Astrocyte of the spinal cord (primary cell): ENCODE measurements at regions not wholly inside any gene's neighbourhood (a gene's known extent, or its start where the extent isn't known, plus 50 kb on each side); places are given as distances from the start of the nearest gene placed in this dataset.

Source experiments
- DNase-seq: peaks from one replicate; pipeline ENCODE4 v3.0.0; 2011; ENCODE audit warnings: low read depth, low spot score
- H3K4me3 ChIP-seq: 2 replicates; pipeline ENCODE4 v1.5.1; 2011; ENCODE audit warnings: low read depth, mild to moderate bottlenecking, low read length, moderate library complexity
- in situ Hi-C: cut with HindIII; loops from 2 replicates; pipeline ENCODE4 v1.10.0; 2017; ENCODE audit warnings: low sequenced_read_pairs
- TF ChIP-seq, protein P1 (sequence below): IDR thresholded peaks from 2 replicates; pipeline ENCODE4 v1.5.1; 2012; ENCODE audit warnings: low read depth, mild to moderate bottlenecking, low read length, inconsistent platforms

- in situ Hi-C loops: no loop called here
- TF ChIP-seq, protein P1, sequence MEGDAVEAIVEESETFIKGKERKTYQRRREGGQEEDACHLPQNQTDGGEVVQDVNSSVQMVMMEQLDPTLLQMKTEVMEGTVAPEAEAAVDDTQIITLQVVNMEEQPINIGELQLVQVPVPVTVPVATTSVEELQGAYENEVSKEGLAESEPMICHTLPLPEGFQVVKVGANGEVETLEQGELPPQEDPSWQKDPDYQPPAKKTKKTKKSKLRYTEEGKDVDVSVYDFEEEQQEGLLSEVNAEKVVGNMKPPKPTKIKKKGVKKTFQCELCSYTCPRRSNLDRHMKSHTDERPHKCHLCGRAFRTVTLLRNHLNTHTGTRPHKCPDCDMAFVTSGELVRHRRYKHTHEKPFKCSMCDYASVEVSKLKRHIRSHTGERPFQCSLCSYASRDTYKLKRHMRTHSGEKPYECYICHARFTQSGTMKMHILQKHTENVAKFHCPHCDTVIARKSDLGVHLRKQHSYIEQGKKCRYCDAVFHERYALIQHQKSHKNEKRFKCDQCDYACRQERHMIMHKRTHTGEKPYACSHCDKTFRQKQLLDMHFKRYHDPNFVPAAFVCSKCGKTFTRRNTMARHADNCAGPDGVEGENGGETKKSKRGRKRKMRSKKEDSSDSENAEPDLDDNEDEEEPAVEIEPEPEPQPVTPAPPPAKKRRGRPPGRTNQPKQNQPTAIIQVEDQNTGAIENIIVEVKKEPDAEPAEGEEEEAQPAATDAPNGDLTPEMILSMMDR: no peak
- no peak overlapping the region for H3K4me3 ChIP-seq
- no peak for DNase-seq
Measured at GRCh38 chr20:40497899-40498691, 190.9 kb downstream of the MAFB start.

DNA sequence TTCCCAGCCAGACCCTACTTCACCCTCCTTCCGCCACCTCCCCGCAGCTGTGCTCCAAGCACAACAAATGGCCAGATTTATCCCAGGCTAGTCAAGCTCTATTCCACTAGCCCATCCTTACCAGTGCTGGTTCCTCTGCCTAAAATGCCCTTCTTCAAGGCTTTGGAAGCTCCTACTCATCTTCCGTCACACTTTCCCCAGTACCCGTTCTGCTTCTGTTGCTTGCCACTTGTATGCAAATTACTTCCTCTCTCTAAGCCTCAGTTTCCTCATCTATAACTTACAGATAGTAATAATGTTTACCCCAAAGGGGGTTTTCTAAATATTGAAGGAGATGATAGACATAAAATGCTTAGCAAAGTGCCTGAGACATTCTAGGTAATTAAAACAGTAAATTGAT is 193.1 kb downstream of the MAFB start:
- H3K4me3 ChIP-seq: no peak overlapping the region
- TF ChIP-seq, protein P1: no peak
- in situ Hi-C loops: no loop called here
- DNase-seq: no peak

- DNase-seq: no peak
- in situ Hi-C loops: no loop called here
- H3K4me3 ChIP-seq: no peak overlapping the region
- TF ChIP-seq, protein P1: no peak
Measured at GRCh38 chr20:40494248-40494647, 194.8 kb downstream of the MAFB start.

DNA sequence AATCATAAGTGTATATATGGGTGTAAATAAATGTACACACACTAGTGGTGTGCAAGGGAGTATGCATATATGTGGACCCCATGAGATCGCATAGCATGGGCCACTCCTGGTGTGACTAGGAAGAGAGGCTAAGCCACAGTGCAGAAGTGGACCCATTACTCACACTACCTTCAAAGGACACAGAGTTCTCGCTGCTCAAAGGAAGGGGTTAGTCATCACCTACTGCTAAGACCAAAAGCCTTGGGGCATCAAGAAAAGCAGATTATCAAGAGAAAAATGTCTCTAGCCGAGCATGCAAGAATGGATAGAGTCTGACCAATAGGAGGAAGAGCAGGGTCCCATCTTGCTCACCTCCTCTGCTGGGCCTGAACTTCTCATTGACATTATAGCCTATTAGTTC is 195.5 kb downstream of the MAFB start:
- in situ Hi-C loops: no loop called here
- TF ChIP-seq, protein P1: no peak
- DNase-seq: peak; percentile 61
- no peak overlapping the region for H3K4me3 ChIP-seq

DNA sequence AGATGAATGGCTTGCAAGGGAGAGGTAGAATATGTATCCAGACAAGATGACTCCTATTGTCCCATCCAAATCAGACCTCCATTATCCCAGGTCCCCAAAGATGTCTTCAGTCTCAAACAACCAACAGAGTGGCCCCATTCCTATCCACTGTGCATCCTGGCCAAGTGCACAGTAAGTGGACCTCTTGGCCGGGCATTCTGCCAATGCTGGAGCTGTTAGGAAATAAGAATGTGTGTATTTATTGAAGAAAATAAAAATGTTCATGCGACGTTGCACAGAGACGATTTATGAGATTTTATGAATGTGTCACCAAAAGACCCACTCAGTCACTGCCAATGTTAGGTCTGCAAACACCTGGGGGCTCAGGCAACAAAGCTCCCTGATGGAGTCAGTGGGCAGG is 196.0 kb downstream of the MAFB start:
- no peak overlapping the region for H3K4me3 ChIP-seq
- in situ Hi-C loops: no loop called here
- peak; percentile 69 for DNase-seq
- TF ChIP-seq, protein P1: no peak

DNA sequence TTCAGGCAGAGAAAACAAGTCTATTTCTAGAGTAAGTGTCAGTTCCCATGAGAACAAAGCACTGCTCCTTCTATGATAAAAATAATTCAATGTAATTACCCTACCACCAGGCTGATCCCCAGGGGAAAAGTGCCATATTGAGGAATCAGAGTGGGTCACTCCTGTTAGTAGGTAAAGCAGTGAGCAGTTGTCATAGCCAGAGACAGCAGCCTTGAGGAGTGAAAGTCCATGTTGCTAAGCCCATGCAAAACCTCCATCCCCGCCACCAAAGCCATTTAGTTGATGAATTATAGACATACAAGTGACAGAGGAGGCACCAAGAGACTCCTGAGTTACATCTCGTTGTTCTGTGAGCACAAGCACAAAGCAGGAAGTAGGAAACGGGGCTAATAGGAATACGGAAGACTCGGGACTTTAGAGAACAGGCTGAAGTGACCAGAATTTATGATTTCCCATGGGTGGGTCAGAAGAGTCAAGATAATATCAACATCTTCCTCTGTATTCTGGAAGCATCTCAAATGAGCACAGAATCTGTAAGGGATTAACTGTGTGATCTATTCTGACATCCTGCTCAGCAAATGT is 197.9 kb downstream of the MAFB start:
- in situ Hi-C loops: no loop called here
- no peak overlapping the region for H3K4me3 ChIP-seq
- TF ChIP-seq, protein P1: no peak
- DNase-seq: no peak
